Dendritic cell treated with granulocyte-macrophage colony-stimulating factor and Interleukin-4, amounts not matched to agents 40 ng/mL and 50 ng/mL, for 4 days (primary cell): ENCODE measurements at regions not wholly inside any gene's neighbourhood (a gene's known extent, or its start where the extent isn't known, plus 50 kb on each side); places are given as distances from the start of the nearest gene placed in this dataset.
A peak's percentile ranks its signal among the peaks of the same experiment; 100 is the strongest.

Experiments used
- H3K27ac Mint-ChIP-seq: one replicate; pipeline ENCODE4 v1.8.0; 2022; ENCODE audit warnings: mild to moderate bottlenecking, mixed read lengths
- H3K27me3 Mint-ChIP-seq: one replicate; pipeline ENCODE4 v1.8.0; 2022; ENCODE audit warnings: mild to moderate bottlenecking, mixed read lengths
- H3K36me3 Mint-ChIP-seq: one replicate; pipeline ENCODE4 v1.8.0; 2022; ENCODE audit warnings: low read depth, mixed read lengths
- H3K4me1 Mint-ChIP-seq: one replicate; pipeline ENCODE4 v1.8.0; 2022; ENCODE audit warnings: low read depth, mixed read lengths
- H3K4me3 Mint-ChIP-seq: one replicate; pipeline ENCODE4 v1.8.0; 2022; ENCODE audit warnings: mild to moderate bottlenecking, moderate library complexity, mixed read lengths
- H3K9me3 Mint-ChIP-seq: one replicate; pipeline ENCODE4 v1.8.0; 2022; ENCODE audit warnings: mixed read lengths
- intact Hi-C: fragments of 100-400 bp; cut with micrococcal nuclease; formaldehyde crosslinking; loops from one replicate; pipeline ENCODE4 v1.15.0; 2022

DNA sequence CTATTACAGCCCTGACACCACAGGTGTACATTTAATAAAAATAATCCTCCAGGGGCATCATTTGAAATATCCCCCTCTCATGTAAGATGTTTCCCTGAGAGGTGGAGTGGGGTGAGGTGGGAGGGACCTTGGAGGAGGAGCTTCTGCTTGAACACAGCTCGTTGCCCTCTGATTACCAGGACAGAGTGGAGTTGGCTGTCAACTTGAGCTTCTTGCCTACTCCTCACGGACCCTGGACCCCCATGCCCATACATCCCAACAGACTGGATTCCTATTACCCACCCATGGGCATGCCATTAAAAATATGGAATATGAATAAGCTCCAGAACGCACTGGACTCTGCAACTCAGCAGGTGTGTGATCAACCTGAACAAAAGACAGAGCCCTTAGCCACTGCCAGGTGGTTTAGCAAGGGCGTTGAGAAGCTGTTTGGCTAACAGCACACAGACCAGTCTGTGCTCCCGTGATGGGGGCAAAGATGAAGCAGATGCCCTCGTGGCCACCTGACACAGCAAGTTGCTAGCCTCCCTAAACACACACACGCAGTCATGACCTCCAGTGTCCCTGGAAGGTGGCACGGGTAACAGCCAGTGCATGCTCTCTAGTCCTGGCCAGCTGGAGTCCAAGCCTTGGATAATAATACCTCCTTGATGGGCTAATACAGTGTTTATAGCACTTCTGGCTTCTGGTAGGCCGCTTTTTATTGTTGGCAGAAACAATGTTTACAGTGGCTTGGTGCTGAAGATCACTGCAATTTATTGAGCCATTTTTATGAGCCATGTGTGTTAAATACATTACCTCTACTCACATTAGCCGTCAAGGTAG lies 155.0 kb downstream of the TOMM20 start:
- Mint-ChIP-seq H3K4me3 (no peak overlapping the region), H3K4me1 (peaks cover 97% of the 10 kb centered on the region), H3K9me3 (no peaks in the 10 kb centered on the region), H3K27me3 (no peaks in the 10 kb centered on the region), H3K27ac (peak overlapping the region; percentile 98), H3K36me3 (peaks cover 34% of the 10 kb centered on the region)
- intact Hi-C loops: no loop called here

DNA sequence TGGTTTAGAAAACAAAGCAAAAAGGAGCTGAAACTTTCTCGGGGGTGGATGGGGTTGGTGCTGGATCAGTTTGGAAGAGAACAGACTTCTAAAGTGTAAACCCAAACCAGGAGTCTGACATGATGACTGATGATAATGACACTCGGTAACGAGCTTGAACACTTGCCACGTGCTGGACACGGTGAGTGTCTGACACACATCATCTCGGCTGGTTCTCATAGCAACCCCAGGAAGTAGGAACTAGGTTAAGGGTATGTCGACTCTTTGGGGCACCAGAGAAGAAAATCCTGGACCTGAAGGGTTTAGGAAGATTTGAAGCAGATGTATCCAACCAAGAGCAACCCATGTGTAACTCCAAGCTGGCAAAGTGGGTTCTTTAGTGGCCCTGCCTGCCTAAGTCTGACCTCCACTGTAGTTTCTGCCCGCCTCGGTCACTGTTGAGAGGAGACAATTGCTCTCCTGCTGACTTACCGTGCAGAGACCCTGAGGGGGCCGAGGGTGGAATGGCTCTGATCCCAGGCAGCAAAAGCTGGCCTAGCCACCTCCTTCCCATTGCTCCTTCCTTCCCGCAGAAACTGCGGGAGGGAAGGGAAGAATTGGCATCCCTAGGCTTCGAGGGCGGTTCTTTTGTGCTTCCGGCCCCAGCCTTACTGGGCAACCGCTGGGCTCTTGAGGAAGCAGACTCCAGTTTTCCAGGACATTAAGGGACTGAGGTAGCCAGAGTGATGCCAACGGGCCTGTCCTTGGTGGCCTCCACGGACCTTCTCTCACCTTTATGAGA lies 156.0 kb downstream of the TOMM20 start:
- H3K27me3 Mint-ChIP-seq: no peaks in the 10 kb centered on the region
- intact Hi-C loops: no loop called here
- peaks cover 32% of the 10 kb centered on the region for H3K36me3 Mint-ChIP-seq
- H3K4me3 Mint-ChIP-seq: no peak overlapping the region
- H3K4me1 Mint-ChIP-seq: peaks cover 91% of the 10 kb centered on the region
- peak overlapping the region; percentile 98 for H3K27ac Mint-ChIP-seq
- H3K9me3 Mint-ChIP-seq: no peaks in the 10 kb centered on the region

DNA sequence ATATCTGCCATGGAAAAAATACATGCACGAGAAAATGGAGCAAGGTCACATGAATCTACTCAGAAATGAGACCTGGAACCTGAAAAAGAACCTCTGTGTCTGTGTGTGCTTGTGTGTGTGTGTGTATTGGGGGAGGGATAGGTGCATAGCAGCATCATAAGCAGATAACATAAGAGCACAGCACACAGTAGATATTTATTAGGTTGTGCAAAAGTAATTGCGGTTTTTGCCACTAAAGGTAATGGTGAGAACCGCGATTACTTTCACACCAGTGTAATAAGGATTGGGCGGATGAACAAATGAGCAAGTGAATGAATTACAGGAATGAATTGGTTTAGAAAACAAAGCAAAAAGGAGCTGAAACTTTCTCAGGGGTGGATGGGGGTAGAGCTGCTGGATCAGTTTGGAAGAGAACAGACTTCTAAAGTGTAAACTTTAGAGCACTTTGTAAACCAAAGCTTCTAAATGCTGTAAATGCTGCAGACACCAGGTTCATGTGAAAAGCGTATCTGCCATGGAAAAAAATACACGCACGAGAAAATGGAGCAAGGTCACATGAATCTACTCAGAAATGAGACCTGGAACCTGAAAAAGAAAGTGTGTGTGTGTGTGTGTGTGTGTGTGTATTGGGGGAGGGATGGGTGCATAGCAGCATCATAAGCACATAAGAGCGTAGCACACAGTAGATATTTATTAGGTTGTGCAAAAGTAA lies 156.9 kb downstream of the TOMM20 start:
- intact Hi-C loops: no loop called here
- no peak overlapping the region for H3K4me3 Mint-ChIP-seq

DNA sequence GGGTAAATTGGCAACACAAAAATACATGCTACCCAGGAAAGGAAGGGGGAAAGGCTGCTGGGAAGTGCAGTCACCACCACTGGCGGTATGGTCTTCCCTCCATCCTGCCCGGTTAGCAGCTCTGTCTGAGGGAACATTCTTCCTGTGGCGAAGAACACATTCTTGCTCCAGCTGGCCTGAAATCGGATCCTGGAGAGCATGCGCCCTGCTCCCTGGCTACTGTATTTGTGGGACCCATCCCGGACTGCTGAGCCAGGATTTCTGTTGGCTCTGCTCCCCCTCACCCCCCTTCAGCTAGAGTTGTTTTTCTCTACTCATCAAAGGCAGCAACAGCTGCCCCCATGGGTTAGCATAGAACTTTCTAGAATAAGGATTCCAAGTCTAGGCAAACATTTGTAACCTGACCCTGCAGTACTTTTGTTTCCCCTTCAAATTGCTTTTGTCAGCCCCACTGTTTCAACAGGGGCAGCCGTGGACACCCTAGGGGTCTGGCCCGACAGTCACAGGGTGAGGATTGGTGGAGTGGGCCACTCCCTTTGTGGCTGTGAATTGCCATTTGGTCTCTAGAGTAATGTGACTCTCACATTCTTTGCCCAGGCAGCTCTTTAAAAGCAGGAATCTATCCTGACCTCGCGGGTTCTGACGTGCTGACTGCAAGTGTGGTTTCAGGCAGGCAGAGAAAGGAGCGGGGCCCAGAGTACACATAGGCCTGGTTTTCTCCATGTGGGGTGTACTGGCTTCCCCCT lies 157.7 kb downstream of the TOMM20 start:
- Mint-ChIP-seq H3K27ac (peak overlapping the region; percentile 98), H3K9me3 (no peaks in the 10 kb centered on the region), H3K27me3 (no peaks in the 10 kb centered on the region), H3K4me1 (peaks cover 84% of the 10 kb centered on the region), H3K4me3 (peak overlapping the region; percentile 27), H3K36me3 (peaks cover 32% of the 10 kb centered on the region)
- intact Hi-C loops: no loop called here

More for the DNA sequence above, 156.9 kb downstream of the TOMM20 start:
- H3K4me1 Mint-ChIP-seq: peaks cover 84% of the 10 kb centered on the region
- no peaks in the 10 kb centered on the region for H3K9me3 Mint-ChIP-seq
- peaks cover 32% of the 10 kb centered on the region for H3K36me3 Mint-ChIP-seq
- no peaks in the 10 kb centered on the region for H3K27me3 Mint-ChIP-seq
- H3K27ac Mint-ChIP-seq: peak overlapping the region; percentile 98

DNA sequence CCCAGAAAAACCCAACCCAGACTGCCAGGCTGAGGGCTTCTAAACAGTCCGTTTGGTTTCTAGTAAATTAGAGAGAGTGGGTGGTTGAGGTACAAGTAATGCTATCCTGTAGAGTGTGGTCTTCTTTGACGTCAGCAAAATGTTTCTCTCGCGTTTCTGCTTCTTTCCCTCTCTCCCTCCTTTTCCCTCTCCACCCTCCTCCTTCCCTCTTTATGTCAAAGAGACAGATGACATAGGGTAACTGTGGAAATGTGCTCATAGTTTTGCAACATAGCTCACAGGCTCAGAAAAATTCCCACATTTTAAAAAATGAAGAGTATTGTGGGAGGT lies 158.3 kb downstream of the TOMM20 start:
- H3K9me3 Mint-ChIP-seq: no peaks in the 10 kb centered on the region
- no peak overlapping the region for H3K4me3 Mint-ChIP-seq
- intact Hi-C loops: no loop called here
- H3K36me3 Mint-ChIP-seq: peaks cover 28% of the 10 kb centered on the region
- no peaks in the 10 kb centered on the region for H3K27me3 Mint-ChIP-seq
- H3K27ac Mint-ChIP-seq: peak overlapping the region; percentile 98
- peaks cover 82% of the 10 kb centered on the region for H3K4me1 Mint-ChIP-seq

DNA sequence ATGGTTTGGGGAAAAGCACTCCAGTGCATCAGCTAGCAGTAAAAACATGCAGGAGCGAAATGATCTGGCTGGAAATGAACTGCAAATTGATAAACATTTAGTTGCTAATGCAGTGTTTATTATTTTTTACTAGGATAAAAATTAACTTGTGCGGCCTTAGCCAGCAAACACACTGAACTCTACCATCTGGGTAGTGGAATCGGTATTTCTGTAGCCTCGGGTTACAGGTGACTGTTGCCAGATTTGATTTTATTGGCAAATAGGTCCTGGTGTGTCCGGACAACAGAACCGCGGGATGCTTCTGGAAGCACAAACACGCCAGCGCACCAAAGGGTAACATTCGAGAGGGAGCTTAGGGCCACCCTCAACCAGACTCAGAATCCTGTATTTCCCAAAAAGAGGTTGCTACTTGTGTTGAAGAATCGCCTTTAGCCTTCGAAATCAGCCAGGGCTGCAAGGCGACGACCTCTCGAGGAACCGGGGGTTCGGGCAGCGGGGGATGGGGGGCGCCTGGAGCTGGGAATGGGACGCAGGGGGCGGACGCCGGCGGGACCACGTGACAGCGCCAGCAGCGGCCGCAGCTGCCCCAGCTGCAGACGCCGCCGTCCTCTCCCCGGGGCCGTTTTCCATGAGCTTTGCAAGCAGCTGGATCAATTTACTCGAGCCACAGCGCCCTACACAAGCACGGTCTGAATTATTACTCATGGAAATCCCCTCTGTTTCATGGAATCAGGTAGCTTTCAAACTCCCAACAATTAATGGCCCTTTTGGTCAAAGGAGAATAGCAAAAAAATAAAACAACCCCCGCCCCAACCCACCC lies 158.8 kb downstream of the TOMM20 start:
- no peaks in the 10 kb centered on the region for H3K27me3 Mint-ChIP-seq
- no peaks in the 10 kb centered on the region for H3K9me3 Mint-ChIP-seq
- peak overlapping the region; percentile 98 for H3K27ac Mint-ChIP-seq
- peaks cover 28% of the 10 kb centered on the region for H3K36me3 Mint-ChIP-seq
- H3K4me3 Mint-ChIP-seq: peak overlapping the region; percentile 17
- H3K4me1 Mint-ChIP-seq: peaks cover 82% of the 10 kb centered on the region
- intact Hi-C loops: no loop called here

DNA sequence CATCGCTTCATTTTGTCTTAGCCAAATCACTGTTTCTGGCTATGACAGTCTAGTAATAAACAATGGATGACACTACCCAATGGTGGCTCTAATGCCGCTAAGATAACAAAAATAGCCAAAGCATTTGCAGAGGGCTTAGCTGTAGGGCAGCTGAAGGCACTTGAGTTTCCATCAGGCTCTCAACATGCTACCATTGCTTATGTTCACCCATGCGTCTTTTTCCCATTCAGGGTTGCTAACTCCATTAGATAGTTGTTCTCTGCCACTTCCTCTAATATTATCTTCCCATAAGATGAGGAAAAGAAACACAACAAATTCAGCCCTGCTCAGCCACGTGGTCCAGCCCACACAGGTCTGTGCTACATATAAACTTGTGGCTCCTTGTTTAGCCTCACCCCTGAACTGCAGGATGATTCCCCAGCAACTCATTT lies 159.6 kb downstream of the TOMM20 start:
- intact Hi-C loops: no loop called here
- H3K4me3 Mint-ChIP-seq: no peak overlapping the region
- H3K9me3 Mint-ChIP-seq: no peaks in the 10 kb centered on the region
- peaks cover 85% of the 10 kb centered on the region for H3K4me1 Mint-ChIP-seq
- peaks cover 35% of the 10 kb centered on the region for H3K36me3 Mint-ChIP-seq
- H3K27ac Mint-ChIP-seq: peak overlapping the region; percentile 98
- H3K27me3 Mint-ChIP-seq: no peaks in the 10 kb centered on the region

DNA sequence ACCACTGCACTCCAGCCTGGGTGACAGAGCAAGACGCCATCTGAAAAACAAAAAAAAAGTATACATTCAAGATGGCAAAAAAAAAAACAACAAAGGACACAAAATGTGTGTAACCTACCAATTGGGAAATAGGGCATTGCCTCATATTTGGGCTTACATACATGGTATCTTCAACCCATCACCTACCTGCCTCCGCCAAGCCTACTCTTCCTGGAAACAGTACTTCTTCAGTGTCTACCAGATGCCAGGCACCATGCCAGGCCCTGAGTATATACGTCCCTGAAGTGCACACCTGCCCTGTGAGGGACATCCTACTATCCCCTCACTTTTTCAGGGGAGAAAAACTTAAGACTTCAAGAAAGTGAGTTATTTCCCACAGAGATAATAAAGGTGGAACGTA lies 160.2 kb downstream of the TOMM20 start:
- Mint-ChIP-seq H3K27ac (peak overlapping the region; percentile 98), H3K9me3 (no peaks in the 10 kb centered on the region), H3K36me3 (peaks cover 33% of the 10 kb centered on the region), H3K27me3 (no peaks in the 10 kb centered on the region), H3K4me3 (no peak overlapping the region), H3K4me1 (peaks cover 85% of the 10 kb centered on the region)
- intact Hi-C loops: no loop called here

DNA sequence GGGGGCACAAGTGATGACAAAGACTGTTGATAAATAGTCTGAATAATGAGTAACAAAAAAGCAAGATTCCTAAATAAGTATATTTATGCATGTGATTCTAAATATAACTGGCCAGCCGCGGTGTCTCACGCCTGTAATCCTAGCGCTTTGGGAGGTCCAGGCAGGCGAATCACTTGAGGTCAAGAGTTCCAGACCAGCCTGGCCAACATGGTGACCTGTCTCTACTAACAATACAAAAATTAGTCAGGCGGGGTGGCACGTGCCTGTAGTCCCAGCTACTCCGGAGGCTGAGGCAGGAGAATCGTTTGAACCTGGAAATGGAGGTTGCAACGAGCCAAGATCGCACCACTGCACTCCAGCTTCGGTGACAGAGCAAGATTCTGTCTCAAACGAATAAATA lies 161.5 kb downstream of the TOMM20 start:
- H3K4me1 Mint-ChIP-seq: peaks cover 83% of the 10 kb centered on the region
- intact Hi-C loops: no loop called here
- no peaks in the 10 kb centered on the region for H3K9me3 Mint-ChIP-seq
- H3K36me3 Mint-ChIP-seq: peaks cover 21% of the 10 kb centered on the region
- H3K27ac Mint-ChIP-seq: peak overlapping the region; percentile 98
- no peaks in the 10 kb centered on the region for H3K27me3 Mint-ChIP-seq
- H3K4me3 Mint-ChIP-seq: no peak overlapping the region

DNA sequence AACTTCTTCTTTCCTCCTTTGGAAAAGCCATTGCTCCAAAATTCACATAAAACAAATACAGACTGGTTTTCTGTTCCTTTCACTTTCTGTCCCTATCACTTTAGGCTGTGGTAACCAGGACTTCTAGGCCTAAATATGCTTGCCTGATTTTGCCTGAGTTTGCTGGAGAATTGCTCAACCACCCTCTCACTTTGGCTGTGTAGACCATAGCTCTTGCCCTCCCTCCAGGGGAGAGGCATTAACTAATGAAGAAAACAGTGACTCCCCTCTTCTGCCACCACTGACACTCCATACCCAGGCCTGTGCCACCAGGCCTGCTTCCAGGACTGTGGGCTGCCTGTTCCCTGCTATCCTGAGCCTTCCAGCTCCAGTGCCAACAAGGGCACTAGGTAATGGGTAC lies 163.5 kb downstream of the TOMM20 start:
- Mint-ChIP-seq H3K27ac (peak overlapping the region; percentile 98), H3K4me1 (peaks cover 83% of the 10 kb centered on the region), H3K36me3 (peaks cover 18% of the 10 kb centered on the region), H3K9me3 (no peaks in the 10 kb centered on the region), H3K27me3 (no peaks in the 10 kb centered on the region), H3K4me3 (no peak overlapping the region)
- intact Hi-C loops: no loop called here

DNA sequence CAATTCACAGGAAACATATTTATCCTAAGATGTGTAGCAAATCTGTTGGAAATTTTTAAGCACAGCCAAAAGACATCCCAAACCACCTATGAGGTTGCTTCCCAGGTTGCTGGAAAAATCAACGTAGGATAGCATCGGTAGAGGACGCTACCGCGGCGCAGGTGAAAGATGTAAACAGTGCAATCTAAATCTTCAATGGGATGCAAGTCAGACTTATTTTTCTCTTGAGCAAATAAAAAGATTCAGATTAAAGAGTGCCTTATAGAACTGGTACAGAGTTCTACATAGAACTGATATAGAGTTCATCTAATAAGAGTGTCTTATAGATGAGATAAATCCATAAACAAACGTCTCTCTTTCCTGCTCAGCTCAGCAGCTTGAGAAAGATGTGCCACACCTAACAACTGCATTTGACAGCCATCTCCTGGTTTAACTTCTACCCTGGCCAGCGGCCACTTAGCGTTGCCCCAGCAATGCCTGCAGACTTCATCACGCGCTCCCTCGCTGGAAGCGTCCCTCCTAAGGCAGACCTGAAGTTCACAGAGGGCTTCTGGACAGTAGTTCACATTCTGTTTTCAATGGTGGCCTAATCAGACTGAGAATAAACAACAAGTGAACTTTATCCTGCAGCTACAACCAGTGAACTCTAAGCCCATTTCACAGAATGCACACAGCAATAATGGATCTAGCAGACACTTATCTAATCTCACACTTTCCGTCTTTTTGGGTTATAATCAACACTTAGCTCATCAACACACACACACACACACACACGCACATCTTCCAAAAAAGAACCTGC lies 164.5 kb downstream of the TOMM20 start:
- H3K36me3 Mint-ChIP-seq: peaks cover 20% of the 10 kb centered on the region
- H3K27ac Mint-ChIP-seq: peak overlapping the region; percentile 98
- H3K27me3 Mint-ChIP-seq: no peaks in the 10 kb centered on the region
- no peaks in the 10 kb centered on the region for H3K9me3 Mint-ChIP-seq
- intact Hi-C loops: loop anchor here (2.0 to 5.0 kb wide), 2 partner anchors 13 to 237 kb away; no protein-coding TSS in a partner anchor
- H3K4me1 Mint-ChIP-seq: peaks cover 83% of the 10 kb centered on the region
- H3K4me3 Mint-ChIP-seq: no peak overlapping the region

DNA sequence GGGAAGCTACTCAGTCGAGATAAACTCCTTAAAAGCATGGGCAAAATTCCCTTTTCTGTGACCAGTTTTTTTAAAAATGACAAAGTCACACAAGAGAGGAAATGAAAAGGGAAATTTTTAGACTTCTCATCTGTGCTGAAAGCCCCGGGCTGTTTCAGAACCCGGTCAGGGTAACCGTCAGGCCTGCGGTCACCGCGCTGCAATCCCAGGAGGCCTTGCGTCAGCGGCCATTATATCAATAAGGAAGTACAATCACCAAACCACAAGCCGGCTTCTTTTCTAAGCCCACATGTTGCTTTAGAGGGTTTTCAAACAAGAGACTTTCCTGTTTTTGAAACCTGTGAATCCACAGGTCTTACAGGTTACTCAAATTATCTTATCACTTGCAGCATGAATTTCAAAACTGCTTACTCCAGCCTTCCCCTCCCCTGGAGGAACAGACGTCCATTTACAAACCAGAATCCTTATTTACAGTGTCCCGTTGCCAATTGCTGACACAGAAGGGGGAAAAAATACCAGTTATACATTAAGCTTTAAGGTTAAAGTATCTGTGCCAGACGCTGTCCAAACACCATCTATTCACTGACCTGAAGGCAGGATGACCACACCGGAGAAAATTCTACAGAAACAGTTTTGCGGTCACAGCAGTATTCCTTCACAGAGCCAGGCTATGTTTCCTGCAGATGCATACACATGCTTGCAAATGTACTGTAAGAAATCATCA lies 165.3 kb downstream of the TOMM20 start:
- Mint-ChIP-seq H3K4me1 (peaks cover 83% of the 10 kb centered on the region), H3K9me3 (no peaks in the 10 kb centered on the region), H3K27ac (peak overlapping the region; percentile 98), H3K27me3 (no peaks in the 10 kb centered on the region), H3K36me3 (peaks cover 25% of the 10 kb centered on the region), H3K4me3 (peak overlapping the region; percentile 59)
- intact Hi-C loops: loop anchor here (2.0 to 5.0 kb wide), 2 partner anchors 13 to 236 kb away; no protein-coding TSS in a partner anchor
